ENCODE measurements at regions not wholly inside any gene's neighbourhood (a gene's known extent, or its start where the extent isn't known, plus 50 kb on each side); places are given as distances from the start of the nearest gene placed in this dataset.

DNA sequence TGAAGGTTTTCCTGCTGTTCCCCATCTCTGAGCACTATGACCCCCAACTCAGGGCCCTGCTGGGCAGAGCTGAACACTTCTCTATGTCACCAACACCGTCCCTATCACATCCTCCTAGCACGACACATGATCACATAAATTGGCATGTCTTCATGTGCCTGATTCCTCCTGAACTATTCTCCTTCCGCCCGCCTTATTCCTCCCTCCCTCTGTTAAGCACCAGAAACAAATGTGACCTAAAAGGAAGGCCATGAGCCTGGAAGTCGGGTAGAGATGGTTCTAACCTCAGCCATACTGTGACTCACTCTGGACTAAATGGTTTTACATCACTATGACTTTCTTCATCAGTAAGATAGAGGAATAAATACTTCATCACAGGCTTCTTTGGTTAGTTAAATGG is 80.8 kb upstream of the DYNLRB2 start:
- CTCF ChIA-PET, result no interaction called here
- TF ChIP-seq CTBP1 (IDR thresholded peaks at IDR 0.05; ENCODE audit: borderline replicate concordance), result no peak
- TF ChIP-seq SP1 (IDR thresholded peaks at IDR 0.05), result no peak
- TF ChIP-seq LEF1 (IDR thresholded peaks at IDR 0.05; ENCODE audit: borderline replicate concordance), result no peak
- TF ChIP-seq NFRKB (IDR thresholded peaks at IDR 0.05), result no peak
- TF ChIP-seq FOXM1 (IDR thresholded peaks at IDR 0.05; ENCODE audit: borderline replicate concordance), result no peak
- DNase-seq (ENCODE audit: extremely low spot score), result no peak
- POLR2A ChIA-PET, result no interaction called here

DNA sequence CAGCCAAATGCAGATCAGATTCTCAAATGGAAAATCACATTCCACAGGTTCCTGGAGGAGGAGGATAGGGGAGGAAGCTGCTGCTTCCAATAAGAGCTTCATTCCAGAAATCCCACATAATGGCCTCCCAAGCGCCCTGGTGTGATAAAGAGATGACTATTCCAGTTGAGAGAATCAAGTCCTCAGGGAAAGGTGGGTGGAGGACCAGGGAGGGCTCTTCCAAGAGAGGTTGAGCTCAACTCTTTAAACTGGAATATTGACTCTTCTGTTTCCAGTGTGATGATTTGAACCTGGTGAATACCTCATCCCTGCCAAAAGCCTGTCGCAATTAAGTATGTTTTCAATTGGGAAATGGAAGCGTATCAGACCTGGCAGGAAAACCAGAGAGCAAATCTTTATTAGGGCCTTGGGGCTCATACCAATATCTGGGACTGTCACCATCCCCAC is 81.4 kb upstream of the DYNLRB2 start:
- POLR2A ChIA-PET, result no interaction called here

DNA sequence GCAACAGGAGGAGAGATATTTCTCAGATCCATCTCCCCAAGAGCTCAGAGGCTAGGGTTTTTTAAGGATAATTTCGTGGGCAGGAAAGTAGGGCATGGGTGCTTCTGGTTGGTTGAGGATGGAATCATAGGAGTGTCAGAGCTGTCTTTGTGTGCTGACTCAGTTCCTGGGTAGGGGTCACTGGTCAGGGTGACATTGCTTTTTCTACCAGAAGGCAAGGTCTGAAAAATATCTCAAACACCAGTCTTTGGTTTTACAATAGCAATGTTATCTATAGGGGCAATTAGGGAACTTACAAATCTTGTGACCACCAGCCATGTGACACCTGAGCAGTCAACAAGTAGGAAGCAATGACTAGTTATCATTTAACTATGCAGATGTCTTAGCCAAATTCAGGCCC is 82.9 kb upstream of the DYNLRB2 start:
- CTCF ChIA-PET, result no interaction called here
- POLR2A ChIA-PET, result no interaction called here
- TF ChIP-seq TARDBP (IDR thresholded peaks at IDR 0.05), result no peak
- TF ChIP-seq FOXA1 (IDR thresholded peaks at IDR 0.05), result no peak
- TF ChIP-seq SP1 (IDR thresholded peaks at IDR 0.05), result no peak
- TF ChIP-seq BHLHE40 (IDR thresholded peaks at IDR 0.05; ENCODE audit: borderline replicate concordance), result no peak
- TF ChIP-seq ARNT (IDR thresholded peaks at IDR 0.05), result no peak
- TF ChIP-seq ELF4 (IDR thresholded peaks at IDR 0.05), result no peak
- TF ChIP-seq L3MBTL2 (conservative IDR thresholded peaks at IDR 0.05), result no peak
- no peak for DNase-seq (ENCODE audit: extremely low spot score)

More for the DNA sequence above, 81.4 kb upstream of the DYNLRB2 start:
- CTCF ChIA-PET, result no interaction called here
- TF ChIP-seq ELF4 (IDR thresholded peaks at IDR 0.05) (no peak), HDGF (IDR thresholded peaks at IDR 0.05; ENCODE audit: borderline replicate concordance) (no peak), ARNT (IDR thresholded peaks at IDR 0.05) (no peak), CTBP1 (IDR thresholded peaks at IDR 0.05; ENCODE audit: borderline replicate concordance) (no peak), NFRKB (IDR thresholded peaks at IDR 0.05) (no peak), SUZ12 (IDR thresholded peaks at IDR 0.05) (no peak), FOXA1 (IDR thresholded peaks at IDR 0.05) (no peak), ZNF384 (IDR thresholded peaks at IDR 0.05) (no peak), TARDBP (IDR thresholded peaks at IDR 0.05) (no peak), BHLHE40 (IDR thresholded peaks at IDR 0.05; ENCODE audit: borderline replicate concordance) (no peak), SP1 (IDR thresholded peaks at IDR 0.05) (no peak), LEF1 (IDR thresholded peaks at IDR 0.05; ENCODE audit: borderline replicate concordance) (no peak), L3MBTL2 (conservative IDR thresholded peaks at IDR 0.05) (no peak), FOXM1 (IDR thresholded peaks at IDR 0.05; ENCODE audit: borderline replicate concordance) (no peak), FOXK2 (IDR thresholded peaks at IDR 0.05) (no peak)
- TF ChIP-seq, protein P1, sequence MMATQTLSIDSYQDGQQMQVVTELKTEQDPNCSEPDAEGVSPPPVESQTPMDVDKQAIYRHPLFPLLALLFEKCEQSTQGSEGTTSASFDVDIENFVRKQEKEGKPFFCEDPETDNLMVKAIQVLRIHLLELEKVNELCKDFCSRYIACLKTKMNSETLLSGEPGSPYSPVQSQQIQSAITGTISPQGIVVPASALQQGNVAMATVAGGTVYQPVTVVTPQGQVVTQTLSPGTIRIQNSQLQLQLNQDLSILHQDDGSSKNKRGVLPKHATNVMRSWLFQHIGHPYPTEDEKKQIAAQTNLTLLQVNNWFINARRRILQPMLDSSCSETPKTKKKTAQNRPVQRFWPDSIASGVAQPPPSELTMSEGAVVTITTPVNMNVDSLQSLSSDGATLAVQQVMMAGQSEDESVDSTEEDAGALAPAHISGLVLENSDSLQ (IDR thresholded peaks at IDR 0.05), result no peak
- DNase-seq (ENCODE audit: extremely low spot score), result no peak

DNA sequence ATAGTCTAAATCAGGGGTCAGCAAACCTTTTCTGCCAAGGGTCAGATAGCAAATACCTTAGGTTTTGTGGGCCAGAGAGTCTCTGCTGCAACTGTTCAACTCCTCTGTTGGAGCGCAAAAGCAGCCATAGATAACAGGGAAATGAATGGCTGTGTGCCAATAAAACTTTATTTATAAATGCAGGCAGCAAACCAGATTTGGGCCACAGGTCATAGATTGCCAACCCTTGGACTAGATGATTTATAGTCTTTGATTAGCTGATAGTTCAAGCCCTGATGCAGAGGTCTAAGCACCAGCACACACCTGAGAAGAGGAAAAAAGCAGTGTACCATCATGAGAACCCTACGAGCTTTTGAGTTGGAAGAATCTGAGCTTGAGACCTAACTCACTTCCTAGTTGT is 86.0 kb upstream of the DYNLRB2 start:
- ChIA-PET CTCF (interaction anchor here (0.5 kb wide), 1 partner anchor 21 kb away, joined by 5 read pairs; no protein-coding TSS in a partner anchor), POLR2A (no interaction called here)
- DNase-seq (ENCODE audit: extremely low spot score), result no peak
- TF ChIP-seq FOXA1 (IDR thresholded peaks at IDR 0.05), result no peak
- TF ChIP-seq ARNT (IDR thresholded peaks at IDR 0.05), result no peak
- TF ChIP-seq CTBP1 (IDR thresholded peaks at IDR 0.05; ENCODE audit: borderline replicate concordance), result no peak
- TF ChIP-seq L3MBTL2 (conservative IDR thresholded peaks at IDR 0.05), result no peak
- TF ChIP-seq LEF1 (IDR thresholded peaks at IDR 0.05; ENCODE audit: borderline replicate concordance), result no peak
- TF ChIP-seq SUZ12 (IDR thresholded peaks at IDR 0.05), result no peak

DNA sequence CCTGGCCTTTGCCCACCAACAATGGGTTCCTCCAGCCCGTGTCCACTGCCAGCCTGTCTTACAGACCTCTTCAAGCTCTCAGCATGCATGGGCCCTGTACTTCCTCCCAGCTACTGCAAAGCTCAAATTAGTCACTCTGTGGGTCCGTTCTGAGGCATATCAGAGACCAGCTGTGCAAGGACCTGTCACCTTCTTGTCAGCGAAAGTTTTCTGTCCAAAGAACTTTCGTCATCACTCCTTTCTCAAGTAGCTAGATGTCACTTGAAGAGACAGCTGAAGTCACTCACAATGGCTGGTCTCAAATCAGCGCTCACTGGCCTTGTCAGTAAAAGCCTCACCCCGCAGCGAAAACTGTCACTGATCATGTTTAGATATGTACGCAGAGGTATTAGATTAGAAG is 91.4 kb upstream of the DYNLRB2 start:
- ChIA-PET CTCF (no interaction called here), POLR2A (no interaction called here)
- DNase-seq (ENCODE audit: extremely low spot score), result no peak
- TF ChIP-seq L3MBTL2 (conservative IDR thresholded peaks at IDR 0.05) (no peak), ARNT (IDR thresholded peaks at IDR 0.05) (no peak), ZNF384 (IDR thresholded peaks at IDR 0.05) (no peak), FOXM1 (IDR thresholded peaks at IDR 0.05; ENCODE audit: borderline replicate concordance) (no peak), TARDBP (IDR thresholded peaks at IDR 0.05) (no peak), HDGF (IDR thresholded peaks at IDR 0.05; ENCODE audit: borderline replicate concordance) (no peak), SP1 (IDR thresholded peaks at IDR 0.05) (no peak), FOXA1 (IDR thresholded peaks at IDR 0.05) (no peak), NFRKB (IDR thresholded peaks at IDR 0.05) (no peak), CTBP1 (IDR thresholded peaks at IDR 0.05; ENCODE audit: borderline replicate concordance) (no peak), LEF1 (IDR thresholded peaks at IDR 0.05; ENCODE audit: borderline replicate concordance) (no peak), BHLHE40 (IDR thresholded peaks at IDR 0.05; ENCODE audit: borderline replicate concordance) (no peak), FOXK2 (IDR thresholded peaks at IDR 0.05) (no peak), SUZ12 (IDR thresholded peaks at IDR 0.05) (no peak), ELF4 (IDR thresholded peaks at IDR 0.05) (no peak)
- TF ChIP-seq, protein P1 (IDR thresholded peaks at IDR 0.05), result no peak

DNA sequence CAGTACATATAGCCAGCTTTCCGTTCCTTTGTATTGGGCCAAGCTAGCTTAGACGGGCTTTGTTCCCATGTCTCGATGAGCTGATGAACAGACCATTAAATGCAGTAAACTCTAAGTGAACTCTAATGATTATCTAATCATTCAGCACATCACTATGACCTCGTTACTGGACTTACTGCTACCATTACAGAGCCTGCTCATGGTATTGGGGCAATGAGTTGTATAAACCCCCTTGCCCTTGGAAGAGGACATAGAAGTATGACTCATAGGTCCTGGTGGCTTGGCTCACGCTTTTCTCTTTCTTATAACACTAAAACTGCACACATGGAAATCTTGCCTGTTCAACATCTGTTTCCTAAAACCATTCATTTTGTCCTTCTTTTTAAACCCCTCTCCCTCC is 93.6 kb upstream of the DYNLRB2 start:
- TF ChIP-seq ZNF384 (IDR thresholded peaks at IDR 0.05) (no peak), FOXM1 (IDR thresholded peaks at IDR 0.05; ENCODE audit: borderline replicate concordance) (no peak), SP1 (IDR thresholded peaks at IDR 0.05) (no peak), ARNT (IDR thresholded peaks at IDR 0.05) (no peak), HDGF (IDR thresholded peaks at IDR 0.05; ENCODE audit: borderline replicate concordance) (no peak), L3MBTL2 (conservative IDR thresholded peaks at IDR 0.05) (no peak), ELF4 (IDR thresholded peaks at IDR 0.05) (no peak), FOXA1 (IDR thresholded peaks at IDR 0.05) (no peak), CTBP1 (IDR thresholded peaks at IDR 0.05; ENCODE audit: borderline replicate concordance) (no peak), BHLHE40 (IDR thresholded peaks at IDR 0.05; ENCODE audit: borderline replicate concordance) (no peak), LEF1 (IDR thresholded peaks at IDR 0.05; ENCODE audit: borderline replicate concordance) (no peak)
- TF ChIP-seq, protein P1 (IDR thresholded peaks at IDR 0.05), result no peak
- no peak for DNase-seq (ENCODE audit: extremely low spot score)
- POLR2A ChIA-PET, result no interaction called here
- CTCF ChIA-PET, result no interaction called here
